Naive B cell (primary cell): ENCODE measurements at regions not wholly inside any gene's neighbourhood (a gene's known extent, or its start where the extent isn't known, plus 50 kb on each side); places are given as distances from the start of the nearest gene placed in this dataset.
A peak's percentile ranks its signal among the peaks of the same experiment; 100 is the strongest.
"Not testable (repeated sequence)": the region's sequence is repeated elsewhere in the genome, so short reads cannot be mapped to it uniquely, and the experiment has no call there.

ENCODE experiments used
- ATAC-seq, 2 donors: fragments of 150-1000 bp; cut with Tn5 transposase; 2 replicates each; pipeline ENCODE4 v1.10.0; 2021; ENCODE audit warnings: low read depth in 2 of 2, mild to moderate bottlenecking in 2 of 2, moderate library complexity in 2 of 2
- DNase-seq: peaks from one replicate; pipeline ENCODE4 v3.0.0; 2022
- H3K27ac Mint-ChIP-seq, 6 donors: one replicate each; pipeline ENCODE4 v1.8.0; 2020 to 2022; ENCODE audit warnings: mild to moderate bottlenecking in 6 of 6, mixed read lengths in 6 of 6, moderate library complexity in 5 of 6, inconsistent platforms in 2 of 6
- H3K27me3 Mint-ChIP-seq, 3 donors: one replicate each; pipeline ENCODE4 v1.8.0; 2021 to 2022; ENCODE audit warnings: mixed read lengths in 3 of 3, mild to moderate bottlenecking in 1 of 3
- H3K36me3 Mint-ChIP-seq, 2 donors: one replicate each; pipeline ENCODE4 v1.8.0; 2020 to 2022; ENCODE audit warnings: mixed read lengths in 2 of 2, inconsistent platforms in 1 of 2, mild to moderate bottlenecking in 1 of 2
- H3K4me1 Mint-ChIP-seq, 3 donors: one replicate each; pipeline ENCODE4 v1.8.0; 2020 to 2022; ENCODE audit warnings: mixed read lengths in 3 of 3, inconsistent platforms in 1 of 3, mild to moderate bottlenecking in 1 of 3, moderate library complexity in 1 of 3
- H3K4me3 Mint-ChIP-seq, 8 donors: one replicate each; pipeline ENCODE4 v1.8.0; 2020 to 2022; ENCODE audit warnings: mild to moderate bottlenecking in 8 of 8, mixed read lengths in 8 of 8, moderate library complexity in 8 of 8, inconsistent platforms in 2 of 8
- H3K9me3 Mint-ChIP-seq, 7 donors: one replicate each; pipeline ENCODE4 v1.8.0; 2020 to 2022; ENCODE audit warnings: mixed read lengths in 7 of 7, mild to moderate bottlenecking in 5 of 7, inconsistent platforms in 2 of 7, moderate library complexity in 1 of 7

GRCh38 chr5:37951946-37952721 is 112.3 kb upstream of the GDNF start:
- Mint-ChIP-seq H3K27me3 (peaks cover 0 to 12% (median 11%) of the 10 kb centered on the region in 3 donors), H3K4me1 (no peaks in the 10 kb centered on the region), H3K36me3 (no peaks in the 10 kb centered on the region), H3K4me3 (no peak overlapping the region), H3K9me3 (peaks cover 0 to 5% (median 4%) of the 10 kb centered on the region in 7 donors), H3K27ac (no peak overlapping the region)
- ATAC-seq = no peak
- DNase-seq = no peak

- Mint-ChIP-seq H3K4me1 (no peaks in the 10 kb centered on the region), H3K27ac (no peak overlapping the region), H3K36me3 (no peaks in the 10 kb centered on the region), H3K9me3 (peaks cover 0 to 8% (median 4%) of the 10 kb centered on the region in 7 donors), H3K27me3 (peaks cover 0 to 12% (median 11%) of the 10 kb centered on the region in 3 donors), H3K4me3 (no peak overlapping the region)
- ATAC-seq (no peak), DNase-seq (no peak)
Observed at GRCh38 chr5:37950436-37950835, 110.6 kb upstream of the GDNF start.

- Mint-ChIP-seq H3K36me3 (no peaks in the 10 kb centered on the region), H3K27me3 (peaks cover 0 to 13% (median 12%) of the 10 kb centered on the region in 3 donors), H3K4me1 (no peaks in the 10 kb centered on the region), H3K27ac (no peak overlapping the region), H3K4me3 (no peak overlapping the region), H3K9me3 (peaks cover 0 to 14% (median 5%) of the 10 kb centered on the region in 7 donors)
- ATAC-seq (no peak), DNase-seq (no peak)
Observed at GRCh38 chr5:37945446-37945845, 105.6 kb upstream of the GDNF start.

GRCh38 chr5:37943136-37943535 is 103.3 kb upstream of the GDNF start:
- not testable (repeated sequence) for H3K36me3 Mint-ChIP-seq, H3K4me3 Mint-ChIP-seq, ATAC-seq, H3K27ac Mint-ChIP-seq, H3K4me1 Mint-ChIP-seq, DNase-seq
- peaks cover 0 to 14% (median 4%) of the 10 kb centered on the region in 7 donors for H3K9me3 Mint-ChIP-seq
- H3K27me3 Mint-ChIP-seq = peaks cover 0 to 12% (median 9%) of the 10 kb centered on the region in 3 donors

GRCh38 chr5:37940931-37941623 is 101.2 kb upstream of the GDNF start:
- DNase-seq (no peak), ATAC-seq (no peak)
- Mint-ChIP-seq H3K4me1 (no peaks in the 10 kb centered on the region), H3K36me3 (no peaks in the 10 kb centered on the region), H3K9me3 (peaks cover 2 to 18% (median 8%) of the 10 kb centered on the region in 7 donors), H3K4me3 (no peak overlapping the region), H3K27ac (no peak overlapping the region), H3K27me3 (peaks cover 0 to 8% (median 6%) of the 10 kb centered on the region in 3 donors)

- Mint-ChIP-seq H3K4me1 (no peaks in the 10 kb centered on the region), H3K36me3 (no peaks in the 10 kb centered on the region), H3K27me3 (peaks cover 0 to 8% (median 6%) of the 10 kb centered on the region in 3 donors), H3K9me3 (peaks cover 3 to 17% (median 7%) of the 10 kb centered on the region in 7 donors), H3K4me3 (no peak overlapping the region), H3K27ac (no peak overlapping the region)
- DNase-seq (no peak), ATAC-seq (no peak)
Observed at GRCh38 chr5:37938861-37939260, 99.0 kb upstream of the GDNF start.

GRCh38 chr5:37938076-37938852 is 98.4 kb upstream of the GDNF start:
- H3K4me1 Mint-ChIP-seq = no peaks in the 10 kb centered on the region
- no peak overlapping the region for H3K4me3 Mint-ChIP-seq
- DNase-seq = no peak
- H3K36me3 Mint-ChIP-seq = no peaks in the 10 kb centered on the region
- peaks cover 0 to 13% (median 6%) of the 10 kb centered on the region in 7 donors for H3K9me3 Mint-ChIP-seq
- H3K27ac Mint-ChIP-seq = peak overlapping the region in 1 of 6 donors; percentile 12
- ATAC-seq = no peak
- H3K27me3 Mint-ChIP-seq = peaks cover 3 to 8% (median 6%) of the 10 kb centered on the region in 3 donors

GRCh38 chr5:37936091-37936490 is 96.2 kb upstream of the GDNF start:
- H3K9me3 Mint-ChIP-seq = peaks cover 0 to 13% (median 7%) of the 10 kb centered on the region in 7 donors
- ATAC-seq (no peak), DNase-seq (no peak)
- peaks cover 6 to 8% (median 6%) of the 10 kb centered on the region in 3 donors for H3K27me3 Mint-ChIP-seq
- no peak overlapping the region for H3K4me3 Mint-ChIP-seq
- no peak overlapping the region for H3K27ac Mint-ChIP-seq
- H3K36me3 Mint-ChIP-seq = no peaks in the 10 kb centered on the region
- H3K4me1 Mint-ChIP-seq = no peaks in the 10 kb centered on the region

GRCh38 chr5:37933576-37933975 is 93.7 kb upstream of the GDNF start:
- H3K27me3 Mint-ChIP-seq = peaks cover 0 to 6% (median 0%) of the 10 kb centered on the region in 3 donors
- H3K4me1 Mint-ChIP-seq = no peaks in the 10 kb centered on the region
- ATAC-seq = no peak

GRCh38 chr5:37932450-37932849 is 92.6 kb upstream of the GDNF start:
- DNase-seq = no peak
- H3K27me3 Mint-ChIP-seq = peaks cover 0 to 6% (median 2%) of the 10 kb centered on the region in 3 donors
- H3K9me3 Mint-ChIP-seq = peaks cover 0 to 9% (median 5%) of the 10 kb centered on the region in 7 donors
- no peak overlapping the region for H3K4me3 Mint-ChIP-seq
- no peaks in the 10 kb centered on the region for H3K4me1 Mint-ChIP-seq
- H3K27ac Mint-ChIP-seq = no peak overlapping the region
- H3K36me3 Mint-ChIP-seq = no peaks in the 10 kb centered on the region
- no peak for ATAC-seq

More at GRCh38 chr5:37933576-37933975, 93.7 kb upstream of the GDNF start:
- Mint-ChIP-seq H3K27ac (no peak overlapping the region), H3K9me3 (peaks cover 0 to 9% (median 5%) of the 10 kb centered on the region in 7 donors), H3K36me3 (no peaks in the 10 kb centered on the region), H3K4me3 (no peak overlapping the region)
- DNase-seq = no peak

GRCh38 chr5:37931541-37931940 is 91.7 kb upstream of the GDNF start:
- ATAC-seq (no peak), DNase-seq (no peak)
- no peaks in the 10 kb centered on the region for H3K4me1 Mint-ChIP-seq
- no peak overlapping the region for H3K4me3 Mint-ChIP-seq
- no peaks in the 10 kb centered on the region for H3K36me3 Mint-ChIP-seq
- H3K27ac Mint-ChIP-seq = no peak overlapping the region
- peaks cover 0 to 6% (median 5%) of the 10 kb centered on the region in 3 donors for H3K27me3 Mint-ChIP-seq
- peaks cover 0 to 7% (median under 1%) of the 10 kb centered on the region in 7 donors for H3K9me3 Mint-ChIP-seq

- no peak for DNase-seq
- Mint-ChIP-seq H3K36me3 (peaks cover 0 to 8% of the 10 kb centered on the region in 2 donors), H3K4me1 (no peaks in the 10 kb centered on the region), H3K27ac (no peak overlapping the region), H3K27me3 (peaks cover 9 to 12% (median 11%) of the 10 kb centered on the region in 3 donors), H3K9me3 (peaks cover 0 to 7% (median 0%) of the 10 kb centered on the region in 7 donors), H3K4me3 (no peak overlapping the region)
- no peak for ATAC-seq
Observed at GRCh38 chr5:37930350-37930749, 90.5 kb upstream of the GDNF start.

- H3K27ac Mint-ChIP-seq = no peak overlapping the region
- DNase-seq (no peak), ATAC-seq (no peak)
- H3K4me3 Mint-ChIP-seq = no peak overlapping the region
- peaks cover 0 to 7% (median 0%) of the 10 kb centered on the region in 7 donors for H3K9me3 Mint-ChIP-seq
- peaks cover 0 to 8% of the 10 kb centered on the region in 2 donors for H3K36me3 Mint-ChIP-seq
- no peaks in the 10 kb centered on the region for H3K4me1 Mint-ChIP-seq
- H3K27me3 Mint-ChIP-seq = peaks cover 11 to 13% (median 12%) of the 10 kb centered on the region in 3 donors
Observed at GRCh38 chr5:37929791-37930190, 90.0 kb upstream of the GDNF start.
